ENCODE measurements at regions not wholly inside any gene's neighbourhood (a gene's known extent, or its start where the extent isn't known, plus 50 kb on each side); places are given as distances from the start of the nearest gene placed in this dataset.

GRCh38 chr1:216961516-216961915 is 238.3 kb upstream of the ESRRG start:
- TF ChIP-seq CTCF (IDR thresholded peaks at IDR 0.05): no peak
- TF ChIP-seq POLR2A (IDR thresholded peaks at IDR 0.05): no peak

All from adrenal gland (tissue), 5 donors.